ES-I3 (cell line): ENCODE measurements at regions not wholly inside any gene's neighbourhood (a gene's known extent, or its start where the extent isn't known, plus 50 kb on each side); places are given as distances from the start of the nearest gene placed in this dataset.

Experiments used
- H3K36me3 ChIP-seq: 2 replicates; pipeline ENCODE4 v1.6.1; 2013; ENCODE audit warnings: mild to moderate bottlenecking, low read length, control low read depth, moderate library complexity; ENCODE audit not compliant: insufficient read depth
- H3K4me1 ChIP-seq: 2 replicates; pipeline ENCODE4 v1.6.1; 2013; ENCODE audit warnings: mild to moderate bottlenecking, control low read depth, low read length; ENCODE audit not compliant: insufficient read depth
- H3K9ac ChIP-seq: 2 replicates; pipeline ENCODE4 v1.6.1; 2013; ENCODE audit warnings: low read depth, mild to moderate bottlenecking, low read length, moderate library complexity
- H3K9me3 ChIP-seq: 2 replicates; pipeline ENCODE4 v1.6.1; 2013; ENCODE audit warnings: mild to moderate bottlenecking, low read length, moderate library complexity; ENCODE audit not compliant: control insufficient read depth, insufficient read depth

DNA sequence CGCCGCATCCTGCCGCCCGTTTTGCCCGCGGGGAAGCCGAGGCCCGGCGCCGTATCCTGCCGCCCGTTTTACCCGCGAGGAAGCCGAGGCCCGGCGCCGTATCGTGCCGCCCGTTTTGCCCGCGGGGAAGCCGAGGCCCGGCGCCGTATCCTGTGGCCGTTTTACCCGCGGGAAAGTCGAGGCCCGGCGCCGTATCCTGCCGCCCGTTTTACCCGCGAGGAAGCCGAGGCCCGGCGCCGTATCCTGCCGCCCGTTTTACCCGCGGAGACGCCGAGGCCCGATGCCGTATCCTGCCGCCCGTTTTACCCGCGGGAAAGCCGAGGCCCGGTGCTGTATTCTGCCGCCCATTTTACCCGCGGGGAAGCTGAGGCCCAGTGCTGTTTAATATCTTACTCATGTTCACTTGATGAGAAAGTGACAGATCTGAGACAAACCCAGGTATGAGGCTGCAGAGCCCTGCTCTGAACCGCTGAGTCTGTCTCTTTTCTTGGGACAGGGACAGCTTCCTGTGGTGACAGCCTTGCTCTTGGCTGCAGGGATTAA lies 129.4 kb downstream of the CDH26 start:
- Histone ChIP-seq H3K9ac (no peak overlapping the region), H3K9me3 (no peaks in the 10 kb centered on the region; the same call in 1 of the 2 replicates), H3K36me3 (no peaks in the 10 kb centered on the region), H3K4me1 (no peaks in the 10 kb centered on the region)

DNA sequence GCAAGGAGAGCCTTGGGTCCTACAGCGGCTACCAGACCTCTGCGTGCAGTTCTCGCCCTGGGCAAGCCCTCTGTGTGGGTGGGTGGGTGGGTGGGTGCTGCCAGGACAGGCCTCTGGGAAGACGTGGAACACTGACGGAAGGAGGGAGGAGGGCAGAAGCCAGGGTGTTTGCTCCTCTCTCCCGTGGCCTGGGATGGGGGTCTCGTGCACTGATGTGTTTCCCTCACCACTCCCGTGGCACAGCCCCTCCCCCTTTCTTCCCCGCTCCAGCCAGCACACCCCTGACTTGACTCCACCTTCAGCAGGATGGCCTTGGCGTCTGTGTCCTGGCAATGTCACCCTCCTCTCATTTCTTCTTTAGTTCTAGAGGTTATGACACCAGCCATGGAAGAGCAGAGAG lies 130.0 kb downstream of the CDH26 start:
- no peak overlapping the region for H3K9ac ChIP-seq
- no peaks in the 10 kb centered on the region; the same call in 1 of the 2 replicates for H3K9me3 ChIP-seq
- no peaks in the 10 kb centered on the region for H3K36me3 ChIP-seq
- no peaks in the 10 kb centered on the region for H3K4me1 ChIP-seq

DNA sequence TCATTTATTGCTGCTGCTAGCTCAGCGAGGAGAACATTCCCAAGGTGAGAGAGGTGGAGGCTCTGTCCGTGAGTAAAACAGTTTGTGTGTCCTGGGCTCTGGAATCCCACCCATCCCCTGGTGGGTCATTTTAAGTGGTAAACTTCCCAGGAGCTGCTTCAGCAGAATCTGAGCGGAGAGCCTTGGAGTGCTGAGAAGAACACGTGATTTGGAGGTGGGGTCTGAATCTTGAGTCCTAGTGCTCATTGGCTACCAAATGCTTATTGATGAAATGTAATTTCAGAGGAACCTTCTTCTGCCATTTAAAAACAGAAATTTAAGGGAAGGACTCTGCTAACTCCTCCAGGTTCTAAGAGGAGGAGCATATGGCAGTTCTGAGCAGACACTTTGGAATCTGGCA lies 132.4 kb downstream of the CDH26 start:
- no peaks in the 10 kb centered on the region; the same call in 1 of the 2 replicates for H3K9me3 ChIP-seq
- no peak overlapping the region for H3K9ac ChIP-seq
- no peaks in the 10 kb centered on the region for H3K4me1 ChIP-seq
- no peaks in the 10 kb centered on the region for H3K36me3 ChIP-seq

DNA sequence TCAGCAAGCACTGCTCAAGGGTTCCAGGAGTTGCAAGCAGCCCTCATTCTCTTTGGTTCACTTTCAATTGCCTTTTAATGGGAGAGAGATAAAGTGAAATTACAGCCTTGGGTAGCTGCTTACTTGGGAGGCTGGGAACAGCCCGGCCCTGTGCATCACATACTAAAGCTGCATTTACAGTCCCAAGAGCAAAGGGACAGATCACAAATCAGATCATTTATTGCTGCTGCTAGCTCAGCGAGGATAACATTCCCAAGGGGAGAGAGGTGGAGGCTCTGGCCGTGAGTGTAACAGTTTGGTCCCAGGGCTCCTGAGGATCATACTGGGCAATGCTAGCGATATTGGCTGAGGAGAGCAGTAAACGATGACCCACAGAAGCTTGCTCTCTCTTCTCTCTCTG lies 133.1 kb downstream of the CDH26 start:
- Histone ChIP-seq H3K36me3 (no peaks in the 10 kb centered on the region), H3K9ac (no peak overlapping the region), H3K4me1 (no peaks in the 10 kb centered on the region), H3K9me3 (no peaks in the 10 kb centered on the region; the same call in 1 of the 2 replicates)

DNA sequence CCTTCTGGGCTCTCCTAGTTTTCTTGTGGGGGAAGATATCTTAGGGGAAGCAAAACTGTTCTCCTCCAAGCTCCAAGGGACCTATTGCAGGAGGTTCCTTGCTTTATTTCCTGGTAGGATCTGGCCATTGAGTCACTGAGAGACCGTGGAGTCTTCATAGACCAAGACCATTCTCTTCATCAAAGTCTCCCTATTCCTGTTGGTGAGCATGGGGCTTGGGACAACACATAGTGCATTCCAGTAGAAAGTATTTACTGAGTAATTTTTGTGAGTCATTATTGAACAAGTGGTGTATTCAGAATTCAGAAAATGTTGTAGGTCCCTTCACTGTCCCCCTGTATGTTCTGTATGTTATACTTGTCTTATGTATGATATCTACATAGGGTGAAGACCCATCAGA lies 133.6 kb downstream of the CDH26 start:
- no peak overlapping the region for H3K9ac ChIP-seq
- no peaks in the 10 kb centered on the region; the same call in 1 of the 2 replicates for H3K9me3 ChIP-seq
- H3K4me1 ChIP-seq, result no peaks in the 10 kb centered on the region
- H3K36me3 ChIP-seq, result no peaks in the 10 kb centered on the region

DNA sequence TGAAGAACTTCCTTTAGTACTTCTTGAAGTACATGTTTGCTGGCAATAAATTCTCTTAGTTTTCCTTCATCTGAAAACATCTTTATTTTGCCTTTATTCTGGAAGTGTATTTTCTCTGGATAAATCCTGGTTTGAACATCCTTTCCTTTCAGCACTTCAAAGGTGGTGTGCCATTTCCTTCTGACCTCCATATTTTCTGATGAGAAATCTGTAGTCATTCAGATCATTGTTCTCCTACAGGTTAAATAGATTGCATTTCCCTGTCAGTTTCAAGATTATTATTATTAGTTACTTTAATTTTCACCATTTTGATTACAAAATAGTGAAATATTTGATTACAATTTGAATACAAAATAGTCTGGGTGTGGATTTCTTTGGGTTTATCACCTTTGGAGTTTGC lies 134.5 kb downstream of the CDH26 start:
- H3K9ac ChIP-seq, result no peak overlapping the region

DNA sequence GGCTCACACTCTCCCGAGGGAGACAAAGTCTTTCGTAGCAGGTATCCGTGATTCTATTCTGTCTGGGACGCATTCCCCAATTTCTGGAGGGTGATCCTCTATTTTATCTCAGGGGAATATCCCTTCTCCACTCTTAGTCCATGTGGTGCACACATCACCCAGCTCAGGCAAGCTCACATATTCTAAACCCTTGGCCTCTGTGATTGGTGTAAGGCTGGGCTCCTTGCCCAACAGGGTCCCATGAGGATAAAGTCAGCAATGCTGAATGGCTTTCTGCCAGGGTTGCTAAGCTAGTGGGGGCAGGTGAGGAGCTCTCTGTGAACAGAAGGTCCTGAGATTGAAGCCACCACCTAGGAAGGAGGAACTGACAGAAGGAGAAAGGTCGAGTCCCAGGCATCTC lies 137.2 kb downstream of the CDH26 start:
- H3K9ac ChIP-seq, result no peak overlapping the region
- no peaks in the 10 kb centered on the region for H3K36me3 ChIP-seq
- H3K9me3 ChIP-seq, result no peaks in the 10 kb centered on the region; the same call in 1 of the 2 replicates

More for the DNA sequence above, 134.5 kb downstream of the CDH26 start:
- no peaks in the 10 kb centered on the region for H3K4me1 ChIP-seq
- no peaks in the 10 kb centered on the region for H3K36me3 ChIP-seq
- no peaks in the 10 kb centered on the region; the same call in 1 of the 2 replicates for H3K9me3 ChIP-seq

DNA sequence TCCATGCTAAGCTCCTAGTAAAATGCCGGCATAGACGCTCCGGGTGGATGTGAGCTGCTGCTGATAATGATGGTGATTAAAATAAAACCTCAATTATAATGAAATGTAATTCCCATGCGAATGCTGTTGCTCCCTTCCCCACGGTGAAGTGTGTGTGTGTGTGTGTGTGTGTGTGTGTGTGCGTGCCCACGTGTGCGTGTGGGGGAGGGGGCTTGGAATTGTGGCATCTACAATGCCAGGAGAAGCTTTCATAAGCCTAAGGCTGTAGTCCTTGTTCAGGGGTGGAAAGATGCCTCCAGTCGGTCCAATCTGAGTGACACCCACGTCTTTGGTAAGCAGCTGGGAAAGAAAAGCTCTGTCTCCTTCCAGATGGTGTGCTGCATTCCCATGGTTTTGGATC lies 137.9 kb downstream of the CDH26 start:
- Histone ChIP-seq H3K9me3 (no peaks in the 10 kb centered on the region; the same call in 1 of the 2 replicates), H3K9ac (no peak overlapping the region), H3K4me1 (no peaks in the 10 kb centered on the region), H3K36me3 (no peaks in the 10 kb centered on the region)

More for the DNA sequence above, 137.2 kb downstream of the CDH26 start:
- H3K4me1 ChIP-seq, result no peaks in the 10 kb centered on the region

DNA sequence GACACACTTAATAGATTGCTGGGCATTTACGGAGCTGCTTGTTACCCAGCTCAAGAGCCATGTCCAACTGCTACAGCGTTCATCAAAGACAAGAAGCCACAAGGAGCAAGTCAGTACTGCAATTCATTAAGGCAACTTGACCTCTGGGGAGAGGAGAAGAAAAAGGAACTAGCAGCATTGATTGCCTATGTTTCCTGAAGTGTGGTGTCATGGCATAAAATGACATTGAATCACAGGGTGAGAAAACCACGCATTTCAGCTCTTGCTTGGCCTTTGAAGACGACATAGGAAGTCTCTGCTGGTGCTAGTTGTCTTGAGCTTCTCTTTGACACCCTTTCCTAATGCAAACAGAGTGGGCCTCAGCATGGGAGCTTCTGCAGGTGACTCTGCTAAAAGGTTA lies 139.1 kb downstream of the CDH26 start:
- Histone ChIP-seq H3K9me3 (no peaks in the 10 kb centered on the region; the same call in 1 of the 2 replicates), H3K4me1 (no peaks in the 10 kb centered on the region), H3K9ac (no peak overlapping the region), H3K36me3 (no peaks in the 10 kb centered on the region)

DNA sequence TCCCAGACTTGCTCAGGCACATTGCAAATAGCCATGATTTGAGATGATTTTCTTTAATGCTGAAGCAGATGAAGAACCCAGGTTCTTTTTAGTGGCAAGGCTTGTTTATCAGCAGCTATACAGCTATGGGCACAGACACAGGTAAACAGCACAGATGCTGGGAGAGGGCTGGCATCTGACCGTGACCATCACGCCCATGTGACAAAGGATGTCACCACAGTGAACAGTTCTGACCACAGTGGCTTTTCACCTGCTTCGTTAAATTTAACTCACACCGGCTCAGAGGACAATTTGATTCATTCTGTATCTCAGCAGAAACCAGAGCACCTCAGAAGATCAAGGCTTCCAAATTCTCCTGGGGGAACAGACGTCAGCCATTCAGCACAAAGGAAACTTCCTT lies 142.6 kb downstream of the CDH26 start:
- no peaks in the 10 kb centered on the region for H3K4me1 ChIP-seq
- no peaks in the 10 kb centered on the region for H3K36me3 ChIP-seq
- H3K9me3 ChIP-seq, result no peaks in the 10 kb centered on the region
- no peak overlapping the region for H3K9ac ChIP-seq

DNA sequence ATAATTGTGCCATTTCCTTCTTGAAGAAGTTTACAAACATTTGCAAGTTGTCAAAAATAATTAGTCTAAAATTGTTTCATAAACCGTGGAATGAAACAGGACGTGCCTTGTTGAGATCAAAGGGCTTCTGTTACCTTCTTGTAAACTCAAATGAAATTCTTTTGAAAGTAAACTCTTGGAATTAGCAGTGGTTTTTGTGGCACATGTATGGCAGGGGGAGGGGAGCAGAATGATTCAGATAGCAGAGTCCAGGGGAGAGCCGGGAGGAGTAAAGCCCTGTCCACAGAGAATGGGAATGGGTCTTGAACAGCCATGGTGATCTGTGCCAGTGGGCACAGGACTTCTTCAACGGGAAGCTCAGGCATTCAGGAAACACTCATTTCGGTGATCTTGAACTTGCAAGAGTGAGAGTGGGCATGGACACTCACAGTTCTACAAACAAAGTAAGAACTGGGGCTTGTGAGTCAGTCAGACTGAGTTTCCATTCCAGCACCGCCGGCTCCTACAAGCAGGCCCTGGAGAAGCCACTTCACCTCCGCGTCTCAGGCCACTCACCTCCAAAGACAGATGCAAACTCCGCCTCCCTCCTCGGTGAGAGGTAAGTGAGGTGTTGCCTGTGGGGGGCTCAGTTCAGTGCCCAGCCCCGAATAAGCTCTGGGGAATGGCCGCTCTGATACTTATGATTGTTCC lies 143.1 kb downstream of the CDH26 start:
- Histone ChIP-seq H3K9me3 (no peaks in the 10 kb centered on the region), H3K9ac (no peak overlapping the region), H3K4me1 (no peaks in the 10 kb centered on the region), H3K36me3 (no peaks in the 10 kb centered on the region)

DNA sequence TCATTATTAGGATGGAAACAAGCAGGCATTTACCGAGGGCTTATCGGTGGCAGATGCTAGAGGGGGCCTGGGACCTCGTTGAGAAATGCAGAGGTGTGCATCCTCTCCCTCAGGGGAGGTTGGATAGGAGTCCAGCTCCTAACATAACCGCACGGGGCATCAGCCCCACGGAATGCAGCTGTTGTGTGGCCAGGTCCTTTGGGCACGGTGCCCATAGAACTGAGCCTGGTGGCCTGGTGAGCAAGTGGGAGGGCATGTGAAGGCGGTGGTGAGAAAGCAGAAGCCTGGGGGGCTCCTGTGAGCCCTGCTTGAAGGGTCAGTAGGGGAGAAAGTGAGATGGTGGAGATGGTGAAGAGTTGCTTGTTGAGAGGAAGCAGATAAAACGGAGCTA lies 143.7 kb downstream of the CDH26 start:
- no peaks in the 10 kb centered on the region for H3K9me3 ChIP-seq
- H3K4me1 ChIP-seq, result no peaks in the 10 kb centered on the region
- H3K9ac ChIP-seq, result no peak overlapping the region
- no peaks in the 10 kb centered on the region for H3K36me3 ChIP-seq

DNA sequence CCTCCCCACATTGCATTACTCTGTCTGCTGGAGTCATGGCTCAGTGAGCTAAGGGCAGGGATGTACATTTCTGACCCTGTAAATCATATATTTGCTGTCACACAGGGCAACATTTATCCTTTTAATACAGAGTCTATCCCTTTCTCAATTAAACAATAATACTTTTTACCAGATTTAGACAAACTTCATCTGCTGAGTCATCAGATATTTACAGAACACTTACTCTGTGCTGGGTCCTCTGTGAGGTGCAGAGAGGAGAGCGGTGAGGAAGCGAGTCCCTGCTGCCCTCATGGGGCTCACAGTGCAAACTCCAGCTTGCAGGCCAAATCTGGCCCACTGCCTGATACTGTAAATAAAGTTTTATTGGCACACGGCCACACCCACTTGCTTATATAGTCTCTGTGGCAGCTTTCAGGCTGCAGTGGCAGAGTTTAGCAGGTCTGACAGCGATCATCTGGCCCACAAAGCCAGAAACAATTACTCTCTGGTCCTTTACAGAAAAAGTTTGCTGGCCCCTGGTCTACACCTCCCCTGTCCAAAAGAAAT lies 144.5 kb downstream of the CDH26 start:
- no peaks in the 10 kb centered on the region for H3K36me3 ChIP-seq
- H3K9ac ChIP-seq, result no peak overlapping the region
- no peaks in the 10 kb centered on the region for H3K9me3 ChIP-seq
- H3K4me1 ChIP-seq, result no peaks in the 10 kb centered on the region

DNA sequence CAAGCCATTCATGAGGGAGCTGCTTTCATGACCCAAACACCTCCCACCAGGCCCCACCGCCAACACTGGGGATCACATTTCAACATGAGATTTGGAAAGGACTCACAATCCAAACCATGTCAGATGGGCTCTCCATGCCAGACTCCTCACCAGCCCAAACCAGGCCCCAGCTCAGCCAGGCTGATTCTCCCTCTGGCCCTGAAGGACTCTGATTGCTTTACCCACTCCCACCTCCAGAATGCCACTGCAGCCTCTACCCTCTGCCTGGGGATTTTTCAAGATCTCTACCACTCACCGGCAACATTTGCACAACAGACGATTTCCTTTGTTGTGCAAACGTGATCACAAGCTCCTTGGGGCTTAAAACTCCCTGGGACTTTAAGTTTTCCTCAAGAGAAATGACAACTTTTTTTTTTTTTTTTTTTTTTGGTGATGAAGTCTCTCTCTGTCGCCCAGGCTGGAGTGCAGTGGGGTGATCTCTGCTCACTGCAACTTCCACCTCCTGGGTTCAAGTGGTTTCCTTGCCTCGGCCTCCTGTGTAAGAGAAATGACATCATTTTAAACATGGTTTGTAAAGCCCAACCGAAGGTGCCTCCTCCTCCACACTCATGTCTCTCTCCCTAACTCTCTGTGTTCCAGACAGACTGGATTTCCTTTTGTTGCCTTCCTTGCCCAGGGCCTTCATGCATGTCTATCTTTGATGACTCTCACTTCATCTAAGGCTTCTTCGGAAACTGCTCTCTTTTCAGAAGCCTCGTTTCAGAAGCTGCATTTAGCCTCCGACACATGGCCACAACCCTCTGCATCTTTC lies 147.0 kb downstream of the CDH26 start:
- no peaks in the 10 kb centered on the region for H3K4me1 ChIP-seq
- no peaks in the 10 kb centered on the region for H3K9me3 ChIP-seq
- H3K9ac ChIP-seq, result no peak overlapping the region
- H3K36me3 ChIP-seq, result no peaks in the 10 kb centered on the region
